Lower leg skin (tissue), 3 donors: ENCODE measurements at regions not wholly inside any gene's neighbourhood (a gene's known extent, or its start where the extent isn't known, plus 50 kb on each side); places are given as distances from the start of the nearest gene placed in this dataset.

ENCODE experiments used
- POLR2A ChIP-seq, 2 donors: fragments of 450-650 bp; IDR thresholded peaks; one replicate each; pipeline ENCODE4 v1.6.1; 2016 to 2017; ENCODE audit warnings: antibody characterized with exemption in 2 of 2, mild to moderate bottlenecking in 1 of 2, moderate library complexity in 1 of 2
- TF ChIP-seq, protein P1 (sequence below), 3 donors: fragments of 450-650 bp; IDR thresholded peaks; one replicate each; pipeline ENCODE4 v1.5.1; 2016; ENCODE audit warnings: antibody characterized with exemption in 3 of 3, mild to moderate bottlenecking in 3 of 3, moderate library complexity in 2 of 3

DNA sequence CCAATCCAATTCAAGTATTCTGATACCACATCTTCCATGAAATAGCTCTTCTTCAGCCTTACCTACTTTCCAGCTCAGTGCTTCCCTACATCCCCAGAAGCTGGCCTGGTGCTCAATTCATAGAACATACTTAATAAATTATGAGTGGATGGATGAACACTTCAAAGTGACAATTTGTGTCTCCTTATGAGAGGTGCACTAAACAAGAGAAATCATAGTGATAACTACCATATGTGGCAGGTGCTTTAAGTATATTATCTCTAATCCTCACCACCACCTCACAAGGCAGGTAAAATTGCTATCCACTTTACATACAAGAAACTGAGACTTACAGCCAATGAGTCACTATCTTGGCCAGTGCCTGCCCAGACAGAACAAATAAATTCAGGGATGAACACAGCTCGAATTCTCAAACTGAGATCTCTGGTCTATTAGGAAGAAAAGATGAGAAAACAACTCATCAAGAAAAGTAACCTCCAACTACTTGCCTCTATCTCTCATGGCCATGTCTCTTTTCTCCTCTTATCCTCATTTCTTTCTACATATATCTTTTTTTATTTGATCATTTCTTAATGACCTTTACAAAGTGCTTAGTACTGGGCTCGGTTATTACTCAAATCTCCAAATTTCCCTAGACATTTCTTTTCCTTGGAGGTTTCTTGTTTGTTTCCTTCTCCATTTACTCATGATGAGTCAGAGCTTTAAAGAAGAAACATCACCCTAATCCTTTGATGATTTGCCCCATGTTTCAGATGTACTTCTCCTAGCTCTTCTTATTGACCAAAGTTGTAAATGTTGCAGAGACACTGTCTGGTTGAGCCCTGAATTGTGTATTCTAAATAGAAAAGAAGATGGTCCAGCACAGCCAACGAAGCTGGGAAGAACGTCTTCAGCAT, 161.5 kb downstream of the RPS29 start:
- TF ChIP-seq, protein P1, sequence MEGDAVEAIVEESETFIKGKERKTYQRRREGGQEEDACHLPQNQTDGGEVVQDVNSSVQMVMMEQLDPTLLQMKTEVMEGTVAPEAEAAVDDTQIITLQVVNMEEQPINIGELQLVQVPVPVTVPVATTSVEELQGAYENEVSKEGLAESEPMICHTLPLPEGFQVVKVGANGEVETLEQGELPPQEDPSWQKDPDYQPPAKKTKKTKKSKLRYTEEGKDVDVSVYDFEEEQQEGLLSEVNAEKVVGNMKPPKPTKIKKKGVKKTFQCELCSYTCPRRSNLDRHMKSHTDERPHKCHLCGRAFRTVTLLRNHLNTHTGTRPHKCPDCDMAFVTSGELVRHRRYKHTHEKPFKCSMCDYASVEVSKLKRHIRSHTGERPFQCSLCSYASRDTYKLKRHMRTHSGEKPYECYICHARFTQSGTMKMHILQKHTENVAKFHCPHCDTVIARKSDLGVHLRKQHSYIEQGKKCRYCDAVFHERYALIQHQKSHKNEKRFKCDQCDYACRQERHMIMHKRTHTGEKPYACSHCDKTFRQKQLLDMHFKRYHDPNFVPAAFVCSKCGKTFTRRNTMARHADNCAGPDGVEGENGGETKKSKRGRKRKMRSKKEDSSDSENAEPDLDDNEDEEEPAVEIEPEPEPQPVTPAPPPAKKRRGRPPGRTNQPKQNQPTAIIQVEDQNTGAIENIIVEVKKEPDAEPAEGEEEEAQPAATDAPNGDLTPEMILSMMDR (IDR thresholded peaks at IDR 0.05), result no peak
- no peak for TF ChIP-seq POLR2A (IDR thresholded peaks at IDR 0.05)
